ENCODE measurements at regions not wholly inside any gene's neighbourhood (a gene's known extent, or its start where the extent isn't known, plus 50 kb on each side); places are given as distances from the start of the nearest gene placed in this dataset.

DNA sequence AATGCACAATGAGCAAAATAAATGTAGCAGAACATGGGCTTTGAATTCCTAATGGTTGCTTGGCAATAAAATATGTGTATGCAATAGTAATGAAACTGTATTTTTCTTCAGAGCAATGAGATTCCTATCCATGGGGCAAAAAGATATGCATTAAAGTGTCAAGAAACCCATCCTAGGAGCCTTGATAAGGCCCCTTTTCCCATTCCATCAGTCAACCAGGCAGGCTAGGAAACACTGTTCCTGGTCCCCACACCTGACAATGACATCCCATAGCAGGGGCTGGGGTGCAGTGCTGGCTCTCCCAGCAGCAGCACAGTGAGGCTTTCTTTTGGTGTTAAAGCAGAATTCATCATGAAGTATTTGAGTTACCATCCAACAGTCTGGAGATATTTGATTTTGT is 113.3 kb upstream of the AGTR1 start:
- TF ChIP-seq, protein P1, sequence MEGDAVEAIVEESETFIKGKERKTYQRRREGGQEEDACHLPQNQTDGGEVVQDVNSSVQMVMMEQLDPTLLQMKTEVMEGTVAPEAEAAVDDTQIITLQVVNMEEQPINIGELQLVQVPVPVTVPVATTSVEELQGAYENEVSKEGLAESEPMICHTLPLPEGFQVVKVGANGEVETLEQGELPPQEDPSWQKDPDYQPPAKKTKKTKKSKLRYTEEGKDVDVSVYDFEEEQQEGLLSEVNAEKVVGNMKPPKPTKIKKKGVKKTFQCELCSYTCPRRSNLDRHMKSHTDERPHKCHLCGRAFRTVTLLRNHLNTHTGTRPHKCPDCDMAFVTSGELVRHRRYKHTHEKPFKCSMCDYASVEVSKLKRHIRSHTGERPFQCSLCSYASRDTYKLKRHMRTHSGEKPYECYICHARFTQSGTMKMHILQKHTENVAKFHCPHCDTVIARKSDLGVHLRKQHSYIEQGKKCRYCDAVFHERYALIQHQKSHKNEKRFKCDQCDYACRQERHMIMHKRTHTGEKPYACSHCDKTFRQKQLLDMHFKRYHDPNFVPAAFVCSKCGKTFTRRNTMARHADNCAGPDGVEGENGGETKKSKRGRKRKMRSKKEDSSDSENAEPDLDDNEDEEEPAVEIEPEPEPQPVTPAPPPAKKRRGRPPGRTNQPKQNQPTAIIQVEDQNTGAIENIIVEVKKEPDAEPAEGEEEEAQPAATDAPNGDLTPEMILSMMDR (IDR thresholded peaks at IDR 0.05; ENCODE audit: low read depth, low read length, poor library complexity, severe bottlenecking), result no peak
- no peak for TF ChIP-seq EZH2phosphoT487 (IDR thresholded peaks at IDR 0.05; ENCODE audit: borderline replicate concordance, low read length)
